GM21360 (cell line): ENCODE measurements at regions not wholly inside any gene's neighbourhood (a gene's known extent, or its start where the extent isn't known, plus 50 kb on each side); places are given as distances from the start of the nearest gene placed in this dataset.
"Not testable (repeated sequence)": the region's sequence is repeated elsewhere in the genome, so short reads cannot be mapped to it uniquely, and the experiment has no call there.

Experiments
- ATAC-seq: cut with Tn5 transposase; IDR thresholded peaks from one replicate; pipeline ENCODE4 v1.9.1; 2021; ENCODE audit warnings: mild to moderate bottlenecking, moderate library complexity; ENCODE audit not compliant: unreplicated experiment

- no peak for ATAC-seq
Observed at GRCh38 chr2:58475756-58476155, 234.6 kb upstream of the FANCL start.

DNA sequence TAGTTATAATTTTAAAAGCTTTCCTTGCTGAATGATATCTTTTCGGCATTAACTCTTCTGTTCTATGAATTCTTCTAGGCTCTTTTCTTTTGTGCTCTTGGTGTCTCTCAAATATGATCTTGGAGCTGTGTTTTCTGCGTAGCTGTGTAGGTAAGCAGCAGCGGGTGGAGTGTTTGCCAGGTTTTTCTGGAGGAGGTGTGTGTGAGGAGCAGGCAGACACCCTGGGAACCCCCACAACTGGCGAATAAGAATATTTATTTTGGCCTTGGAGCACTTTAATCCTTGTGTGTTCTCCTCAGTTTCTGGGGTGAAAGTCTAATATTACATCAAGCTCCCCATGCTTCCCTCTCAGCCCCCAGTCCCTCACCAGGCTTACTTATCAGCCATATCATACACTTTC, 232.0 kb upstream of the FANCL start:
- ATAC-seq, result no peak

DNA sequence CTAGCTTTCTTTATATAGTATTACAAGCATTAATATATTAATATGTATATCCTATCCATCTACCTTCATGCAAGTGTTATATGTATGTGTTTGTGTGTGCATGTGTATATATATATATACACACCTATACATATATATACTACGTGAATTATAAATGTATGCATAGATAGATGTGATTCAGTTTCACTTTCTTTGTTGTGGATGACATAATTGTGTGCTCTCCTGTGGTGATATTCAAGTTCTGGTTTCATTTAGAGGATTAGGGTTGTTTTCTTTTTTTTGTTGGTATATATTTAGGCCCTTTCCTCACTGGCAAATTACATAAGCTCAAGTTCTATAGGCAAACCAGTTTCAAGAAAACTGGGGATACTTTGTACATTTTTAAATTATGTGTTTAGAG, 225.7 kb upstream of the FANCL start:
- no peak for ATAC-seq

DNA sequence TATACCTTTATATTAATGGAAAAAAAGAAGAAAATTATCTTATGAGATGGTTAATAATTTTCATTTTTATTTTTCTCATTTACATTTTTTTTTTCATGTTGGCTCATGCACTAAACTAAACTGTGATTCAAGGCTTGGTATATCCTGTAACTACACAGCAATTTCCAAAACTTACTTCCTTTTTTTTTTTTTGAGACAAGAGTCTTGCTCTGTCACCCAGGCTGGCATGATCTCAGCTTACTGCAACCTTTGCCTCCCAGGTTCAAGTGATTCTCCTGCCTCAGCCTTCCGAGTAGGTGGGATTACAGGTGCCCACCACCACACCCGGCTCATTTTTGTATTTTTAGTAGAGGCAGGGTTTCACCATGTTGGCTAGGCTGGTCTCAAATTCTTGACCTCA, 224.9 kb upstream of the FANCL start:
- not testable (repeated sequence) for ATAC-seq

- ATAC-seq, result no peak
Observed at GRCh38 chr2:58460670-58461069, 219.5 kb upstream of the FANCL start.

DNA sequence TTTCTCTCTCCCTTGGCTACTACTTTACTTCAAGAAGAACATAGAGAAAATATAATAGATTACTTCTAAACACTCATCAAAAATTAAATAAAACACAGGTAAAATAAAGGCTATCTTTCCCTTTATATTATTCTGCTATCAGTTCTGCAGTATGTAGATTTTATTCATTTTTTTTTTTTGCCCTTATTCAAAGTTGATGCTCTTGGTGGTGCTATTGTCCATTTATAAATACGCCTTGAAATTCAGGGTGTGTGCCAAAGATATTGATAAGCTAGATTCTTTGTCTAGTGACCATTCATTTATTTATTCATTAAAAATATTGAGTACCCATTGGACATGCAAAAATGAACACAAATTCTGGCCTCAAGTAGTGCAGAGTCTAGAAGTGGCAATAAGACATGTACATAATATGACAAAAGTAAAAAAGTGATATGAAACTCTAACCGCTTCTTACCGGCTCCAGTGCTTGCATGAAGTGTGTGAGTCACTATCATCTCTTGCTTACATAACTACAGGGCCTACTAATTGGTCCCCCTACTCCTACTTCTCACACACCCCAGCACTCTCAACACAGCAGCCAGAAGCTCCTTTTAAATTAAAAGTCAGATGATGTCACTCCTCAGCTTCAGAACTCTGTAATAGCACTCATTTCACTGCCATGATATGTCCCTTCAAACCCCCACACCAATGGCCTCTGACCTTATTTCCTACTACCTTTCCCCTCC, 208.3 kb upstream of the FANCL start:
- ATAC-seq, result peak; percentile 95

- no peak for ATAC-seq
Observed at GRCh38 chr2:58448845-58449244, 207.7 kb upstream of the FANCL start.

DNA sequence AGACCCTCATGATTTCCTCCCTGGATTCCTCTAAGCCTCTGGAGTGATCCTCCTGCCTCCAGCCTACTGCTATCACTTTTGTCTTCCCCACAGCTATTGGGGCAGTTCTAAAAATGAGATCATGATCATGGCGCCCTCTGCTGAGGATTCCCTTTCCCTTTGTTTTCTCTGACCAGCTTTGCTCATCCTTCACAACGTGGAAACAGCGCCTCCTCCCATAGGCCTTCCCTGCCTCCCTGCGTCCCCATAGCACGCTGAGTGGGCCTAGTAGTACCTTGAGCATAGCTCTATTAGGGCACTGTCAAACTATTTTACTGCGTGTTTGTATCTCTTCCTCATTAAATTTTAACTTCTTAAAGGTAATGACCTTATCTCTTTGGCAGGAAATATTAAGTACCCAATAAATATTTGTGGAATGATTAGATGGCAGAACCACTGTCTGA, 207.0 kb upstream of the FANCL start:
- ATAC-seq, result peak; percentile 61

DNA sequence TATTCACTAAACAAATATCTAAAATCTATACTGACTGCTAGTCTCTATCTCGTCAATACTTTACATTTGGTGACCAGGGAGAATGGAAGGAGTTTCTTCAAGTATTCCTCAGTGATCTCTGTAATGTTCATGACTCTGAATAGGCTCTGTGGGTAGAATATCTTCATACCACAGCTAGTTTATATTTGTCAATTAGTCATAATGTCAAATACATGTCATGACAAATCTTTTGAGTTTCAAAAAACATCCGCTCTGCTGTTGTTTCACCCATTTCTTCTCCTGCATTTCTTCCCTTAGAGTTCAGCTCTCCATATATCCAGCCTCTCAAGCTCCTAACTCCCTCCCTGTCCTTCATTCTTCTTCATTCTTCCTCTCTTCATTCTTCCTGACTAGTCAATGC, 206.5 kb upstream of the FANCL start:
- ATAC-seq, result no peak

GRCh38 chr2:58441643-58442042, 200.5 kb upstream of the FANCL start:
- no peak for ATAC-seq

DNA sequence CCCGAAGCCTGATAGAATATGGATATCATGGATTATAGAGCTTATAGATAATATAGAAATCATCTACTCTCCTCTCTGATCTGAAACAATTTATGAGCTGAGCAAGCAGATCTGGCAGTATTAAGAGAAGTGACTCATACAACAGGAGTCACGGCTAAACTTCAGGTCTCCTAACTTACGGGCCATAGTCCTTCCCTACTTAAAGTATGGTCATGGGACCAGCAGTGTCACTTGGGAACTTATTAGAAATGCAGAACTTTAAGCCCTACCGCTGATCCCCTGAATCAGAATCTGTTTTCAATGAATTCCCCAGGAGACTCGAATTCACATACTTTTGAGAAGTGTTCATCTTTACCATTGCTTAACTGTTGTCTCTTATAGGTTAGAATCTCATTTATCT, 195.7 kb upstream of the FANCL start:
- no peak for ATAC-seq

- ATAC-seq, result no peak
Observed at GRCh38 chr2:58435246-58435645, 194.1 kb upstream of the FANCL start.

DNA sequence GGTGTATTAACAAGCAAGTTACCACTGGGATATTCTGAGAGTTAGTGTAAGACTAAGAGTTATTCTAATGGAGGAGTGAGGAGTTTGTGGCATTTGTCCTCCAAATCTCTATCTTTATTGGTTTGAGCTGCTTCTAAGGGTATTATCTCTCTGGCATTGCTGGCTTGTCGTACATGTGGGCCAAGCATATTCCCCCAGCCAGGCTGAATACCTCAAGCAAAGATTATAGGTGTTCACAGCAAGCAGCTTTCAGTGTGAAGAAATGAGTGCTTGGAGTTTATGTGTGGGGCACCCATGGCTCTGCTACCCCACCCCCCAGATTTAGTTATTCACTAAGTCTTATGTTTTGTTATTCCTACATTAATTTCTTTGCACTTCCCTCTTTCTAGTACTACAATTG, 193.6 kb upstream of the FANCL start:
- ATAC-seq, result no peak

DNA sequence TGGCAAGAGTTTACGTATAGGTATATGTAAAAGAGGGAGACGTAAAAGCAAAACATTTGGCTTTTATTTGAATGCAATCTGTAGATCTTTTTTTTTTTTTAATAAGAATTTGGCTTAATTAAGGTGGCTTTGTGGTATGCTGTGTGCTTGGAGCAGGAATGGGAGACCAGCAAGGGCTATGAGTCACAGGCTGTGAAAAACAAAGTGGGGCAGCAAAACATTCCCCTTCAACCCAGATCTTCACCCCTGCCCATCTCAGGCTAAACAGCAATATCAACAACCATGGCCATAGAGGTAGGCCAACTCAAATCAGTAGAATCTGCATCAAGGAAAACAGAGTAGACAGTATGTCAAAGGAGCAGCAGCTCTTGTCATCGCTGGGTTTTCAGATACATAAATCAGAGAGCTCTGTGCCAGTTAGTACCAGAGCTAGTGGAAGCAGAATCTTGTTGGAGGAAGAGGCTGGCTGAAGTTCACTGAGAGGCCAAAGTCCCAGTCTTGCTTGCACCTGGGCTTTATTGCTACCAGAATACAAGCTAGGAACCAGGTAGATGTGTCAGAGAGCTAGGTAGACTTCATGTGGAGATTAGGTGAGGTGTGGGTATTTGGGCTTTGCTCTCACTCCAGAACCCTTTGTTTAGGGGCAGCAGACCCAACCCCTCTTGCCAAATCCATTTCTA, 191.5 kb upstream of the FANCL start:
- no peak for ATAC-seq

DNA sequence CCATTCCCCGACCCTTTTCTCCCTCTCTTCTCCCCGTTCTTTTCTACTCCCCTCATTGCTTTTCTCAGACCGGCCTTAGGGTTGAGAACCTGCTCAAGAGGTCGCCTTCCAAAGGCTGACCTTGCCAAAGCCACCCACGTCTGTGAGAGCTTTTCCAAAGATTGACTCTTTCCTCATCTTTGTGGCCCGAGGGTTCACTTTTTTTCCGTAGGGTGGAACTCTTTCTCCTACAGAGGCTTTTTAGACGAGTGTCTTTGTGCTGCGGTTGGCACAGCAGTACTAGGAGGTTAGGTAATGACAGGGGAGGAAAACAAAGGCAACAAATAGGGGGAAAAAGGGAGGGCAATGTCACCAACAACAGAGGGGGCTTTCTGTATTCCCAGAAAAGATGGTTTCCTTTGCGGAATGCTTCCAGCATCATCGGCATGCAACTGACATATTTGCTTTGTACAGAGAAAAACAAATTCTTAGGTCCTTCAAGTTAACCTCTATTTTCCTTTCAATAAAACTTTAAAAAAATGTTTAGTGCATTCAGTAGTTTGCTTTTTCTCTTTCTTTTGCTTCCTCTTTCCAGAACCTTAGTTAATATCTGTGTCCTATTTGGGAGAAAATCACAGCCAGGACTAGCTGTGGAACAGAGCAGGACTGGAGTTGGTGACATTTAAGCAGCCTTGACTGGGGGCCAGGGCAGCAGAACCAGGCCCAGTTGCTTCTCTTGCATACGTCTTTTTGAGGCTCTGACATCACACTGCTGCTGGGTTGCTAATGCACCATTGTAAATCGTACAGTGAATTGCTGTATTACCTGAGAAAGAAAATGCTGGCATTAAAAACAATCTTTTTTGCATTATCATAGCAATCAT, 188.1 kb upstream of the FANCL start:
- no peak for ATAC-seq

- ATAC-seq, result no peak
Observed at GRCh38 chr2:58428096-58429013, 187.2 kb upstream of the FANCL start.

GRCh38 chr2:58427572-58428095, 186.5 kb upstream of the FANCL start:
- ATAC-seq, result no peak

DNA sequence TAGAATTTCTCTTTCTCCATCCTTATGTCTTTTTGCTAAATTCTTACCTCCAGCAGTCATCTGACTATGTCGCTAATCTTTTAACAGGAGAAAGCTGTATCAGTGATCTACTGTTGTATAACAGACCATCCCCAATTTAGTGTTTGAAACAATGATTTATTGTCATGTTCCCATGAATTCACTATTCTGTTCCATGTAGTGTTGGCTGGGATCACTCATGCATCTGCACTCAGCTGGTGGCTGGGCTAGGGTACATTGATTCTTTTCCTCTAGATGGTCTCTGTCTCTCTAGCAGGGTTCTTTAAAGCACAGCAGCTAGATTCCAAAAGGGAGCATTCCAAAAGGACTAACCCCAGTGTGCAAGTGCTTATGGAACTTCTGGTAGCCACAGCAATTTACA, 184.2 kb upstream of the FANCL start:
- ATAC-seq, result no peak

GRCh38 chr2:58419983-58420382, 178.9 kb upstream of the FANCL start:
- no peak for ATAC-seq

DNA sequence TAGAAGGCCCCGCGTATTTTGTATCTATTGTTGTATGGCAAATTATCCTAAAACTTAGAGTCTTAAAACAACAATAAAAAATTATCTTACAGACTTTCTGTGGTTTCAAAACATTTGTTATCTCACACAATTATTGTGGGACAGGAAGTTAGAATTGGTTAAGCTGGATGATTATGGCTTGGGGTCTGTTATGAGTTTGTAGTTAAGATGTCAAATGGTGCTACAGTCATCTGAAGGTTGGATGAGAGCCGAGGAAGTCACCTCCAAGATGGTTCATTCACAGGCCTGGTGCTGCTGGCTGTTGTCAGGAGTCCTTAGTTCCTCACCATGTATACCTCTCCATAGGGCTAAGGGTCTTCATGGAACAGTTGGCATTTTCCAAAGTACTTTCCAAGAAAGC, 175.6 kb upstream of the FANCL start:
- ATAC-seq, result no peak
